WI38 (cell line): ENCODE measurements at regions not wholly inside any gene's neighbourhood (a gene's known extent, or its start where the extent isn't known, plus 50 kb on each side); places are given as distances from the start of the nearest gene placed in this dataset.

ENCODE experiments used
- H3K4me3 ChIP-seq: 2 replicates; pipeline ENCODE4 v1.5.1; 2011; ENCODE audit warnings: low read depth, mild to moderate bottlenecking, control low read depth, low read length
- TF ChIP-seq, protein P1 (sequence below): IDR thresholded peaks from 2 replicates; pipeline ENCODE4 v1.5.1; 2012; ENCODE audit warnings: low read depth, mild to moderate bottlenecking, control low read depth, low read length

DNA sequence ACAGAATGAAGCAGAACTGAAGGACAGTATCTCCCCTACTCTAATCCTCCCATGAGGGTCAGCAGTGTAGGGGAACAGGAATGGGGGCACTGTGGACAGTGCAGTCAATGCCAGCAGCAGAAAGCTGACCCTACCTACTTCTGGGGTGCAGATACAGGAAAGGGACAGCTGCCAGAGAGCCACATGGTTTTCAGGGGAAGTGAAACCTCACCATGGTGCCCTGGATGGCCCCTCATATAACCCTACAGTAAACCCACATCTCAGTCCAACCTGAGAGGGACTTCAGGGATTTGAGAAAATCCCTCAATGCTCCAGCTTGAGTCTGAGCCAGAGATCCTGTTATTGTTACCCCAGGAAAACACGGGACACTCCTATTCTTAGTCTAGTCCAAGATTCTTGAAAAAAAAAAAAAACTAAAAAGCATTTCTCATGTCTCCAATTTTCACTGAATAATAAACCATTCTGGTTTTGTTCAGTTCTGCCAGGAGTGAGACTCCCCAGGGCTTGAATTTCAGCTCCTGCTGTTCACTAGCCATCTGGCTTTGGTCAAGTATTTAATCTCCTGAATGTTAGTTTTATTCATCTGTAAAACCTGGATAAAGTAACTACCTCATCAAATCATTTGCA, 511.6 kb upstream of the ARGLU1 start:
- H3K4me3 ChIP-seq = no peak overlapping the region
- TF ChIP-seq, protein P1, sequence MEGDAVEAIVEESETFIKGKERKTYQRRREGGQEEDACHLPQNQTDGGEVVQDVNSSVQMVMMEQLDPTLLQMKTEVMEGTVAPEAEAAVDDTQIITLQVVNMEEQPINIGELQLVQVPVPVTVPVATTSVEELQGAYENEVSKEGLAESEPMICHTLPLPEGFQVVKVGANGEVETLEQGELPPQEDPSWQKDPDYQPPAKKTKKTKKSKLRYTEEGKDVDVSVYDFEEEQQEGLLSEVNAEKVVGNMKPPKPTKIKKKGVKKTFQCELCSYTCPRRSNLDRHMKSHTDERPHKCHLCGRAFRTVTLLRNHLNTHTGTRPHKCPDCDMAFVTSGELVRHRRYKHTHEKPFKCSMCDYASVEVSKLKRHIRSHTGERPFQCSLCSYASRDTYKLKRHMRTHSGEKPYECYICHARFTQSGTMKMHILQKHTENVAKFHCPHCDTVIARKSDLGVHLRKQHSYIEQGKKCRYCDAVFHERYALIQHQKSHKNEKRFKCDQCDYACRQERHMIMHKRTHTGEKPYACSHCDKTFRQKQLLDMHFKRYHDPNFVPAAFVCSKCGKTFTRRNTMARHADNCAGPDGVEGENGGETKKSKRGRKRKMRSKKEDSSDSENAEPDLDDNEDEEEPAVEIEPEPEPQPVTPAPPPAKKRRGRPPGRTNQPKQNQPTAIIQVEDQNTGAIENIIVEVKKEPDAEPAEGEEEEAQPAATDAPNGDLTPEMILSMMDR = no peak

DNA sequence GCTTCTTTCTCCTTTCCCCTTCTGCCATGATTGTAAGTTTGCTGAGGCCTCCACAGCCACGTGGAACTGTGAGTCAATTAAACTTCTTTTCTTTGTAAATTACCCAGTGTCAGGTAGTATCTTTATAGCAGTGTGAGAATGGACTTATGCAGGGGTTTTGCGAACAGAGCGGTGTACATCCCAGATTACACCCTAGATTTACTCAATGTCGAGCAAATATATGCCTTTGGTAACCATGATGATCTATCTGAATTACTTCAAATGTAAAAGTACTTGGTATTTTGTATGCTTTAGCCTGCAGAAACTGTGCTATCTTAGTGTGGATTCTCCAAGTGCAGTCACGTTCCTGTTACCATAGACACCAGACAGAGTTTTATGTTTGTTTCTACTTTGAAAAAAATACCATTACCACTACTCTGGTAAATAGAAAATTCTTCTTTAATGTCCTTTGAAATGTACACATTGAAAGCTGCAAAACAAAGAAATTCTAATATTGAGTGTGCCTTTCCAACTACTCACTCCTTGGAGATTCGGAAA, 510.4 kb upstream of the ARGLU1 start:
- TF ChIP-seq, protein P1 = no peak
- no peak overlapping the region for H3K4me3 ChIP-seq

DNA sequence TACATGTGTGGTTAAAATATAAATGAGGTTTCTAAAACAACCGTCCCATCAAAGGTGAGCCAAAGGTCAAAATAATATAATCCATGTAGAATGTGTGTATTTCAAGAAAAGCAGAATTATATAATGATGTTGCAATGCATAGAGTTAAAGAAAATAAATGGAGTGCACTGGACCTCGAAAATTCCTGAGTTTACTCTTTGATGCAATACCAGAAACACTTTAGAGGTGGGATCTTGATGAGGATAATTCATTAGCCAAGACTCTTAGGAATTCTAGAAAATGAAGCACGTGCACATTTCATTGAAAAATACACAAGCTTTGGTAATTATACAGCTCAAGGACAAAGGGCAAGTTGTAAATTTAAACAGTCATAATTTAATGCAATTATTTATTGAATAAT, 508.9 kb upstream of the ARGLU1 start:
- H3K4me3 ChIP-seq = no peak overlapping the region

DNA sequence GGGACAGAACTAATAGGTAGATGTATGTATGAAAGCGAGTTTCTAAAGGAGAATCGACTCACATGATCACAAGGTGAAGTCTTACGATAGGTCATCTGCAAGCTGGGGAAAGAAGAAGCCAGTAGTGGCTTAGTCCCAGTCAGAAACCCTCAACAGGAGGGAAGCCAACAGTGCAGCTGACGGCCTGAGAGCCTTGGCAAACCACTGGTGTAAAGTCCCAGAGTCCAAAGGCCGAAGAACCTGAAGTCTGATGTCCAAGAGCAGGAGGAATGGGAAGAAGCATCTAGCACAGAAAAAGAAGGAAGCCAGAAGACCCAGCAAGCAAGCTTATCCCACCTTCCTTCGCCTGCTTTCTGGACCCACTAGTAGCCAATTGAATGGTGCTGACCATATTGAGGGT, 507.6 kb upstream of the ARGLU1 start:
- TF ChIP-seq, protein P1 = no peak
- no peak overlapping the region for H3K4me3 ChIP-seq

More for the DNA sequence above, 508.9 kb upstream of the ARGLU1 start:
- TF ChIP-seq, protein P1 = no peak

DNA sequence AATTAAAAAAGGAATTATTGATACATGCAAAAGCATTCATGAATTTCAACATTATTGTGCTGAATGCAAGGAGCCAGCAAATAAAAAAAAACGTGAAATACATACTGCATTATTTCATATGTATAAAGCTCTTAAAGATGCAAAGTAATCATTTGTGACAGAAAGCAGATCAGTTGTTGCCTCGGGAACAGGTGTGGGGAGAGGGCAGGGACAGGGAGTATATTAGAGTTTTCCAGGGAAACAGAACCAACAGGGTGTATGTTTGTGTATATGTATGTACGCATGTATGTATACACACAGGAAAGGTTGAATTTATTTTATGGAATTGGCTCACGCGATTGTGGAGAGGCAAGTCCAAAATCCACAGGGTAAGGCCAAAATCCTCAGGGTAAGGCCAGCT, 502.9 kb upstream of the ARGLU1 start:
- TF ChIP-seq, protein P1 = no peak
- H3K4me3 ChIP-seq = no peak overlapping the region

DNA sequence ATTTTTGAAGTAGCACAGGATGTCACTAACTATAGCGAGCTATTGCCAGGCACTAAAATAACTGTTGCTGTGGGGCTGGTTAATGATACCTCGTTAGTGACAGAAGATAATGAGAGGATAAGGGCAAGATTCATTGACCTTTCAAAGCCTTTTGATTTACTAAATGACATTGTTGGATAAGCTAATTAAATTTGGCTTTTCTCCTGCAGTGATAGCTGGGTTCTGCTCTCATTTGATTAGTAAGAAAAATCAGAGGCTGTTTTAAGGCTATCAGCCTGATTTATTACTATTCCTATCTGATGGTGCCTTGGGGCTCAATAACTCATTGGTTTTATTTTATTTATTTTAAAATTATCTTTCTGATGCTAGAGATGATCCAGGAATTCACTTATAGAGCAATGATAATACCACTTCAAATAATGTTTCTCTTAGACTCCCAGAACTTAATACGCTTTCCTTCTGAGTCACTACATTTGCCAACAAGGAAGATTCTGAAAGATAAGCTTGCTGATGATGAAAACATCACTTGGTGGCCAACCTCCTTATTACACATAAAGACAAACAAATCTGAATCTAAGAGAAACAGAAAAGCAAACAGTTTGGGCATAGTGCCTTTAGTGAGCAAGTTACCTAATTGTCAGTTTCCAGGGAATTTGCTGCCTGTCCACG, 501.3 kb upstream of the ARGLU1 start:
- TF ChIP-seq, protein P1 = no peak
- H3K4me3 ChIP-seq = no peak overlapping the region

DNA sequence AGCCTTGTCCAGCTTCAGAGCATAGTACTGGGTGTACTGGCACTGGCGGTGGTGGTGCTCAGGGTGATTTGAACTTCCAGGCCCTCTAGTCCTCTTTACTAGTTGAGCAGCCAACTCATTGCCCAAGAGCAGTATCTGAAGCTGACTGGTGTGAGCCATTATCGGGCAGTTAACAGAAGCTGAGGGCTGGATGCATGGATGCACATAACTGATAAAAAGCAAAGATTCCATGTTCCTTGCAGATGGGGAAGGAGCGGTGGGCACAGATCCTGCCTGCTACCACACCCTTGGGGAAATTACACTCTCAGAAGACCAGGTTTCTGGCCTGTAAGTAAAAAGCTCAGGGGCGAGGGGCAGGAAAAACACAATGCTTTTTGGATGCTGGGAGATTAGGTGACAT, 499.4 kb upstream of the ARGLU1 start:
- no peak overlapping the region for H3K4me3 ChIP-seq
- TF ChIP-seq, protein P1 = no peak
